Body of pancreas (tissue), 4 donors: ENCODE measurements at regions not wholly inside any gene's neighbourhood (a gene's known extent, or its start where the extent isn't known, plus 50 kb on each side); places are given as distances from the start of the nearest gene placed in this dataset.

Experiments used
- CTCF ChIP-seq, 7 experiments: fragments of 450-650 bp in 4 of 7; fragments of 200-600 bp in 3 of 7; sonication (generic) in 3 of 7; IDR thresholded peaks; one replicate each; pipeline ENCODE4 v1.5.1; 2016 to 2019; ENCODE audit warnings: antibody characterized with exemption in 7 of 7
- POLR2A ChIP-seq, 3 donors: fragments of 450-650 bp; IDR thresholded peaks; one replicate each; pipeline ENCODE4 v1.6.1; 2016; ENCODE audit warnings: antibody characterized with exemption in 3 of 3, mild to moderate bottlenecking in 2 of 3

DNA sequence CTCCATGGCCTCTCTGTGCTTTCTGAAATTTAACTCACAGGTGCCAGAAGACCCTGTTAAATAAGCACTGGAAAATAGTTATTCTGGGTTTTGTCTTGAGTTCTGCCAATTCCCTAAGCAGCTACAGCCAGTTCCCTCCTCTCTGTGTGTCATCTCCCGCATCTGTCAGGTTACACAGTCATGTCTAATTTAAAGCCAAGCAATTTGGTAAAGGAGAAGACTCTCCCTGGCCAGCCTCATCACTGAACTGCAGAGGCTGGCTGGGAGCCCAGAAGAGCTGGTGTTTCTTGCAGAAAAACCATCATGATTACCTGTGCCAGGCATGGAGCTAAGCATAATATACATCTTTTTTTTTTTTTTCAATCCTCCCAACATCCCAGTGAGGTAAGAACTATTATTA lies 141.3 kb upstream of the ZNF366 start:
- no peak for TF ChIP-seq CTCF (IDR thresholded peaks at IDR 0.05)
- TF ChIP-seq POLR2A (IDR thresholded peaks at IDR 0.05), result no peak
